Esophagus muscularis mucosa (tissue), 4 donors: ENCODE measurements at regions not wholly inside any gene's neighbourhood (a gene's known extent, or its start where the extent isn't known, plus 50 kb on each side); places are given as distances from the start of the nearest gene placed in this dataset.

Experiments used
- CTCF ChIP-seq, 3 experiments: fragments of 200-600 bp in 2 of 3; fragments of 450-650 bp in 1 of 3; sonication (generic) in 2 of 3; IDR thresholded peaks; one replicate each; pipeline ENCODE4 v1.5.1; 2017 to 2019; ENCODE audit warnings: antibody characterized with exemption in 3 of 3, mild to moderate bottlenecking in 2 of 3, moderate library complexity in 1 of 3
- EP300 ChIP-seq: sonication (generic); formaldehyde crosslinking; IDR thresholded peaks from one replicate; pipeline ENCODE4 v1.6.1; 2017; ENCODE audit warnings: antibody characterized with exemption
- POLR2A ChIP-seq: fragments of 450-650 bp; IDR thresholded peaks from one replicate; pipeline ENCODE4 v1.6.1; 2017; ENCODE audit warnings: antibody characterized with exemption, moderate library complexity, mild to moderate bottlenecking, low read depth

GRCh38 chr1:234871710-234872271 lies 256.8 kb downstream of the TOMM20 start:
- TF ChIP-seq CTCF (IDR thresholded peaks at IDR 0.05) (no peak), POLR2A (no peak), EP300 (no peak)
